Mucosa of descending colon (tissue), 3 donors: ENCODE measurements at regions not wholly inside any gene's neighbourhood (a gene's known extent, or its start where the extent isn't known, plus 50 kb on each side); places are given as distances from the start of the nearest gene placed in this dataset.
"Not testable (repeated sequence)": the region's sequence is repeated elsewhere in the genome, so short reads cannot be mapped to it uniquely, and the experiment has no call there.

Experiments
- ATAC-seq: fragments of 200-7000 bp; cut with Tn5 transposase; one replicate; pipeline ENCODE4 v1.9.1; 2020; ENCODE audit warnings: mild to moderate bottlenecking, moderate library complexity
- DNase-seq, 3 donors: peaks; one replicate each; pipeline ENCODE4 v3.0.0-alpha.2; 2020
- H3K36me3 ChIP-seq: fragments of 200-600 bp; one replicate; pipeline ENCODE4 v1.8.0; 2021; ENCODE audit warnings: low read depth, mild to moderate bottlenecking
- H3K4me1 ChIP-seq: fragments of 200-600 bp; one replicate; pipeline ENCODE4 v1.8.0; 2021; ENCODE audit warnings: low read depth, mild to moderate bottlenecking
- H3K4me3 ChIP-seq: fragments of 200-600 bp; one replicate; pipeline ENCODE4 v1.8.0; 2021; ENCODE audit warnings: mild to moderate bottlenecking
- H3K9me3 ChIP-seq: fragments of 200-600 bp; one replicate; pipeline ENCODE4 v1.8.0; 2021; ENCODE audit warnings: mild to moderate bottlenecking
- intact Hi-C, 2 donors: fragments of 100-400 bp; cut with DNase I in 1 of 2; cut with micrococcal nuclease in 1 of 2; formaldehyde crosslinking; loops; one replicate each; pipeline versions ENCODE4 v1.11.0 to v1.11.1; 2022; cut with DNase I, micrococcal nuclease
- TF ChIP-seq, protein P1 (sequence below): fragments of 200-600 bp; IDR thresholded peaks from one replicate; pipeline ENCODE4 v1.8.0; 2022; ENCODE audit warnings: antibody characterized with exemption, mild to moderate bottlenecking
- donor health status: DM: no; HTN: no; CAD: no; lungs with moderate emphysema.
- donor health status: DM: no; HTN: no; CAD: no.
- donor health status: DM: no; HTN: yes; CAD: no.

GRCh38 chr18:38644875-38645641 is 1079.5 kb upstream of the CELF4 start:
- TF ChIP-seq, protein P1, sequence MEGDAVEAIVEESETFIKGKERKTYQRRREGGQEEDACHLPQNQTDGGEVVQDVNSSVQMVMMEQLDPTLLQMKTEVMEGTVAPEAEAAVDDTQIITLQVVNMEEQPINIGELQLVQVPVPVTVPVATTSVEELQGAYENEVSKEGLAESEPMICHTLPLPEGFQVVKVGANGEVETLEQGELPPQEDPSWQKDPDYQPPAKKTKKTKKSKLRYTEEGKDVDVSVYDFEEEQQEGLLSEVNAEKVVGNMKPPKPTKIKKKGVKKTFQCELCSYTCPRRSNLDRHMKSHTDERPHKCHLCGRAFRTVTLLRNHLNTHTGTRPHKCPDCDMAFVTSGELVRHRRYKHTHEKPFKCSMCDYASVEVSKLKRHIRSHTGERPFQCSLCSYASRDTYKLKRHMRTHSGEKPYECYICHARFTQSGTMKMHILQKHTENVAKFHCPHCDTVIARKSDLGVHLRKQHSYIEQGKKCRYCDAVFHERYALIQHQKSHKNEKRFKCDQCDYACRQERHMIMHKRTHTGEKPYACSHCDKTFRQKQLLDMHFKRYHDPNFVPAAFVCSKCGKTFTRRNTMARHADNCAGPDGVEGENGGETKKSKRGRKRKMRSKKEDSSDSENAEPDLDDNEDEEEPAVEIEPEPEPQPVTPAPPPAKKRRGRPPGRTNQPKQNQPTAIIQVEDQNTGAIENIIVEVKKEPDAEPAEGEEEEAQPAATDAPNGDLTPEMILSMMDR: no peak
- Histone ChIP-seq H3K9me3 (peaks cover 27% of the 10 kb centered on the region), H3K36me3 (no peaks in the 10 kb centered on the region), H3K4me1 (no peaks in the 10 kb centered on the region), H3K4me3 (no peak overlapping the region)
- no peak for DNase-seq
- intact Hi-C loops: no loop called here
- no peak for ATAC-seq

- Histone ChIP-seq H3K9me3 (peaks cover 40% of the 10 kb centered on the region), H3K4me3 (no peak overlapping the region), H3K4me1 (no peaks in the 10 kb centered on the region), H3K36me3 (no peaks in the 10 kb centered on the region)
- intact Hi-C loops: no loop called here
- DNase-seq (no peak), ATAC-seq (no peak)
- TF ChIP-seq, protein P1: no peak
Observed at GRCh38 chr18:38642711-38643110, 1077.1 kb upstream of the CELF4 start.

GRCh38 chr18:38639700-38640099 is 1074.1 kb upstream of the CELF4 start:
- peaks cover 32% of the 10 kb centered on the region for H3K9me3 ChIP-seq

GRCh38 chr18:38635709-38636430 is 1070.3 kb upstream of the CELF4 start:
- no peaks in the 10 kb centered on the region for H3K4me1 ChIP-seq
- H3K4me3 ChIP-seq: no peak overlapping the region
- H3K9me3 ChIP-seq: peaks cover 38% of the 10 kb centered on the region
- no peaks in the 10 kb centered on the region for H3K36me3 ChIP-seq
- DNase-seq (no peak), ATAC-seq (no peak)
- TF ChIP-seq, protein P1: no peak
- intact Hi-C loops: no loop called here

More at GRCh38 chr18:38639700-38640099, 1074.1 kb upstream of the CELF4 start:
- ATAC-seq, H3K4me1 ChIP-seq, H3K36me3 ChIP-seq, intact Hi-C loops, H3K4me3 ChIP-seq, DNase-seq: not testable (repeated sequence)

GRCh38 chr18:38634117-38634516 is 1068.5 kb upstream of the CELF4 start:
- intact Hi-C loops: no loop called here
- no peak for ATAC-seq
- Histone ChIP-seq H3K9me3 (peaks cover 34% of the 10 kb centered on the region), H3K4me1 (no peaks in the 10 kb centered on the region), H3K36me3 (no peaks in the 10 kb centered on the region), H3K4me3 (no peak overlapping the region)
- DNase-seq: no peak
- TF ChIP-seq, protein P1: no peak

DNA sequence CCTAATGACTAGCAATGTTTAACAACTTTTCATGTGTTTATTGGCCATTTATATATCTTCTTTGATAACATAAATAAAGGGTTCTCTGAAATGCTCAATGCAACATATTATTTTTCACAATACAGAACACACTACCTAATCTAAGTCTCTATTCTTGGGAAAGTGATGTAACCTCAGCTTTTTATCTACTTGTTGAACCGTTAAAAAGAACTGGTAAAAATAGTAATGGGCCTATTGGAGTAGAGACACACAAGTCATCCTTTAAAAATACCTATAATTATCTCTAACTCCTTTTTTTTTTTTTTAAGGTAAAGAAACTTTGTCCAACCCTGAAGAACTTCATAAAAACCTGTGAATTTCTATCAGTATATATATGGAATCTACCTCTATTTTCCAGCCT is 1067.7 kb upstream of the CELF4 start:
- H3K4me3 ChIP-seq: no peak overlapping the region
- H3K4me1 ChIP-seq: no peaks in the 10 kb centered on the region
- DNase-seq (no peak), ATAC-seq (no peak)
- peaks cover 26% of the 10 kb centered on the region for H3K9me3 ChIP-seq
- H3K36me3 ChIP-seq: no peaks in the 10 kb centered on the region
- intact Hi-C loops: no loop called here
- TF ChIP-seq, protein P1: no peak
